Endothelial cell of umbilical vein (primary cell): ENCODE measurements at regions not wholly inside any gene's neighbourhood (a gene's known extent, or its start where the extent isn't known, plus 50 kb on each side); places are given as distances from the start of the nearest gene placed in this dataset.

Experiments
- BruUV-seq: library from RNA; stranded (reverse); fragments of 400-500 nt; replicated peaks from 2 replicates; lab custom pipeline; 2021; lab: Mats Ljungman, UMichigan
- CTCF ChIA-PET: fragments of 300-600, 350-600 bp; sonication (Branson Sonifier 250); formaldehyde crosslinking; loops from one replicate; lab custom pipeline; 2021; ENCODE audit warnings: antibody characterized with exemption, inconsistent platforms; lab: Charles Lee
- POLR2A ChIA-PET: fragments of 300-600, 350-600 bp; sonication (Branson Sonifier 250); formaldehyde crosslinking; loops from one replicate; lab custom pipeline; 2021; ENCODE audit warnings: antibody characterized with exemption, inconsistent platforms; lab: Charles Lee
- DNase-seq: peaks from one replicate; pipeline ENCODE4 v3.0.0-alpha.2; 2011; ENCODE audit warnings: low read depth, low spot score
- FAIRE-seq: peaks from 2 replicates; lab custom pipeline; 2011; peaks lifted over from hg19 to GRCh38; lab: Jason Lieb, UNC
- H2AFZ ChIP-seq: 2 replicates; pipeline ENCODE4 v1.6.0; 2012; ENCODE audit warnings: low read depth, low read length, control low read depth, inconsistent platforms
- H3K27ac ChIP-seq: 2 replicates; pipeline ENCODE4 v1.5.1; 2011; ENCODE audit warnings: low read depth, mild to moderate bottlenecking, control low read depth, low read length, moderate library complexity; ENCODE audit not compliant: insufficient read depth
- H3K27me3 ChIP-seq, 2 experiments: 2 replicates each; pipeline versions ENCODE4 v1.6.0 to v1.6.1; 2011; ENCODE audit warnings: low read length in 2 of 2, mixed read lengths in 1 of 2; ENCODE audit not compliant: control insufficient read depth in 2 of 2, insufficient read depth in 2 of 2
- H3K36me3 ChIP-seq, 2 experiments: 2 replicates in 1 of 2; 3 replicates in 1 of 2; pipeline ENCODE4 v1.5.1; 2011; ENCODE audit warnings: low read length in 2 of 2, mild to moderate bottlenecking in 1 of 2, moderate library complexity in 1 of 2; ENCODE audit not compliant: control insufficient read depth in 2 of 2, insufficient read depth in 2 of 2; ENCODE audit errors: extremely low read depth in 1 of 2
- H3K4me1 ChIP-seq: 3 replicates; pipeline ENCODE4 v1.5.1; 2011; ENCODE audit warnings: mild to moderate bottlenecking, low read length; ENCODE audit not compliant: control insufficient read depth, insufficient read depth; ENCODE audit errors: extremely low read depth
- H3K4me2 ChIP-seq: 2 replicates; pipeline ENCODE4 v1.6.1; 2011; ENCODE audit warnings: low read length, control low read depth, mixed read lengths; ENCODE audit not compliant: insufficient read depth
- H3K4me3 ChIP-seq, 3 experiments: fragments of 200-600 bp in 1 of 3; sonication (generic), shearing (Covaris generic) in 1 of 3; replicated peaks in 1 of 3; 2 replicates each; pipeline ENCODE4 v1.5.1; 2011 to 2016; ENCODE audit warnings: control low read depth in 3 of 3, low read length in 3 of 3, mild to moderate bottlenecking in 2 of 3, inconsistent platforms in 1 of 3, low read depth in 1 of 3, moderate library complexity in 1 of 3; ENCODE audit not compliant: insufficient read depth in 1 of 3
- H3K79me2 ChIP-seq: 2 replicates; pipeline ENCODE4 v1.6.0; 2012; ENCODE audit warnings: low read length, inconsistent platforms; ENCODE audit not compliant: control insufficient read depth, insufficient read depth
- H3K9ac ChIP-seq: replicated peaks from 2 replicates; pipeline ENCODE3; 2011; ENCODE audit warnings: low read length, control low read depth; ENCODE audit not compliant: insufficient read depth; ENCODE audit errors: extremely low read depth
- H3K9me1 ChIP-seq: replicated peaks from 3 replicates; pipeline ENCODE4 v1.6.0; 2011; ENCODE audit warnings: mild to moderate bottlenecking, low read length; ENCODE audit not compliant: control insufficient read depth, insufficient read depth; ENCODE audit errors: extremely low read depth
- H3K9me3 ChIP-seq: replicated peaks from 2 replicates; pipeline ENCODE4 v1.5.1; 2012; ENCODE audit warnings: low read length, inconsistent platforms; ENCODE audit not compliant: control insufficient read depth, insufficient read depth
- H4K20me1 ChIP-seq: replicated peaks from 2 replicates; pipeline ENCODE3; 2011; ENCODE audit warnings: mild to moderate bottlenecking, low read length; ENCODE audit not compliant: control insufficient read depth, insufficient read depth; ENCODE audit errors: extremely low read depth
- CTCF ChIP-seq, 2 donors: IDR thresholded peaks; 1 replicate in 1 of 2; 2 replicates in 1 of 2; pipeline ENCODE4 v1.5.1; 2011; ENCODE audit warnings: low read length in 2 of 2, mild to moderate bottlenecking in 2 of 2, moderate library complexity in 2 of 2, control low read depth in 1 of 2, inconsistent platforms in 1 of 2, low read depth in 1 of 2; ENCODE audit not compliant: insufficient read depth in 1 of 2; ENCODE audit errors: extremely low read depth in 1 of 2
- EZH2 ChIP-seq: IDR thresholded peaks from 2 replicates; pipeline ENCODE4 v1.6.1; 2012; ENCODE audit warnings: borderline replicate concordance, low read depth, mild to moderate bottlenecking, moderate library complexity, low read length, inconsistent platforms; ENCODE audit not compliant: severe bottlenecking
- FOS ChIP-seq: IDR thresholded peaks from 2 replicates; pipeline ENCODE4 v1.6.1; 2011; ENCODE audit warnings: mild to moderate bottlenecking, low read length, moderate library complexity, borderline replicate concordance; ENCODE audit not compliant: insufficient read depth
- GATA2 ChIP-seq: IDR thresholded peaks from 2 replicates; pipeline ENCODE4 v1.7.0; 2011; ENCODE audit warnings: low read depth, mild to moderate bottlenecking, moderate library complexity, mixed read lengths, low read length; ENCODE audit not compliant: insufficient read length, insufficient read depth
- JUN ChIP-seq: IDR thresholded peaks from 2 replicates; pipeline ENCODE4 v1.6.1; 2011; ENCODE audit warnings: borderline replicate concordance, low read depth; ENCODE audit not compliant: insufficient read length, insufficient read depth
- MYC ChIP-seq: IDR thresholded peaks from one replicate; pipeline ENCODE4 v1.6.1; 2011; ENCODE audit warnings: mild to moderate bottlenecking, low read depth, low read length
- POLR2A ChIP-seq: IDR thresholded peaks from 2 replicates; pipeline ENCODE4 v1.6.1; 2012; ENCODE audit warnings: low read depth, mild to moderate bottlenecking, control low read depth, low read length
- POLR2AphosphoS5 ChIP-seq: IDR thresholded peaks from 2 replicates; pipeline ENCODE4 v1.6.1; 2012; ENCODE audit warnings: low read depth, mild to moderate bottlenecking, control low read depth, low read length, moderate library complexity; ENCODE audit not compliant: insufficient read depth
- dilution Hi-C: fragments of 300-500 bp; cut with MboI; formaldehyde crosslinking; loops from one replicate; pipeline ENCODE4 v1.15.0; 2019; ENCODE audit warnings: low sequenced_read_pairs; ENCODE audit not compliant: extremely low pct_ligation_motif_present
- intact Hi-C: fragments of 100-400 bp; cut with micrococcal nuclease; formaldehyde crosslinking; loops from one replicate; pipeline ENCODE4 v1.10.0; 2022
- TF ChIP-seq, protein P1 (sequence below): IDR thresholded peaks from 2 replicates; pipeline ENCODE4 v1.6.1; 2011; ENCODE audit not compliant: insufficient read depth, insufficient read length

GRCh38 chrY:16136581-16137298 is 1612.4 kb downstream of the NLGN4Y start:
- H3K4me3 ChIP-seq: no peak overlapping the region
- DNase-seq (no peak), FAIRE-seq (no peak)
- dilution Hi-C loops (no loop called here), intact Hi-C loops (no loop called here)
- H3K79me2 ChIP-seq: no peaks in the 10 kb centered on the region
- no peak overlapping the region for H3K9ac ChIP-seq
- ChIA-PET CTCF (no interaction called here), POLR2A (no interaction called here)
- no peaks in the 10 kb centered on the region for H3K27me3 ChIP-seq
- TF ChIP-seq, protein P1, sequence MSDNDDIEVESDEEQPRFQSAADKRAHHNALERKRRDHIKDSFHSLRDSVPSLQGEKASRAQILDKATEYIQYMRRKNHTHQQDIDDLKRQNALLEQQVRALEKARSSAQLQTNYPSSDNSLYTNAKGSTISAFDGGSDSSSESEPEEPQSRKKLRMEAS: no peak
- TF ChIP-seq GATA2: no peak
- TF ChIP-seq FOS: no peak
- TF ChIP-seq POLR2A: no peak
- no peak for TF ChIP-seq POLR2AphosphoS5
- TF ChIP-seq EZH2: no peak
- TF ChIP-seq MYC: no peak
- TF ChIP-seq CTCF (IDR thresholded peaks at IDR 0.05; ENCODE audit: extremely low read depth in 1 of 2, insufficient read depth in 1 of 2, low read depth in 1 of 2, low read length in 2 of 2): no peak
- TF ChIP-seq JUN: no peak
- no peaks in the 10 kb centered on the region for H3K9me3 ChIP-seq
- H4K20me1 ChIP-seq: no peaks in the 10 kb centered on the region
- H3K9me1 ChIP-seq: no peaks in the 10 kb centered on the region
- H3K4me2 ChIP-seq: no peak overlapping the region
- BruUV-seq: no TSS peak
- no peaks in the 10 kb centered on the region for H3K36me3 ChIP-seq
- no peak overlapping the region for H2AFZ ChIP-seq
- H3K4me1 ChIP-seq: no peaks in the 10 kb centered on the region
- H3K27ac ChIP-seq: no peak overlapping the region
